GM18909 (cell line): ENCODE measurements at regions not wholly inside any gene's neighbourhood (a gene's known extent, or its start where the extent isn't known, plus 50 kb on each side); places are given as distances from the start of the nearest gene placed in this dataset.

Experiments
- ATAC-seq: cut with Tn5 transposase; IDR thresholded peaks from one replicate; pipeline ENCODE4 v1.9.1; 2021; ENCODE audit warnings: mild to moderate bottlenecking; ENCODE audit not compliant: unreplicated experiment, poor library complexity

DNA sequence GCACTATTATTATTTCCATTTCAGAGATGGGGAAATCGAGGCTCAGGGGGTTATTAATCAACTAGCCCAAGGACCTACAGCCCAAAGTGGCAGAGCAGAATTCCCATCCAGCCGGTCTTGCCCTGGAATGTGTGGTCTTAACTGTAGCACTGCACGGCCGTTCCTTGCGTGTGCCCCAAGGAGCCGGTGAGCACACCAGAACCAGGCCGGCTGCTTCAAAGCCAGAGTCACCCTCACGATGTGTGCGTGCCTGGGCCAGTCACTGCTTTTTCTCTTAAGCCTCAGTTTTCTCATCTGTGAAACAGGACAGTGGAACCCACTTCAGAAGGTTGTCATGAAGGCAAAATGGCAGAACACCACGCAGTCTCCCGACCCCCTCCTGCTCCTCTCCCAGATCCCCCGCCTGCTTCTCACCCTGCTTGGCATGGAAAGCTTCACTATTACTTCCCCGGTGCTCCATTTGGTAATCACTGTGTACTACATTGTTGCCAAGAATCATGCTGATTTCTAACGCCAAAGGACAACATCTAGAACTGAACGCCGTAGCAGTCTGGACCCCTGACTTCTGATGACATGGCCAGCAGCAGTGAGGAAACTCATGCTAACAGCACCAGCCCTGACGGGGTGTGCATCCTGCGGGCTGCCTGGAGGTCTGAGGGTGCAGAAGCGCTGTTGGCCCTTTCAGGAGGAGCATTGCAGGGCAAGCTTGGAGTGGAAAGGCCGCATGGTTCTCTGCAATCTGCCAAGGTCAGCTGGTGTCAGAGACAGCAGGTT, 106.8 kb upstream of the B3GAT1 start:
- no peak for ATAC-seq

DNA sequence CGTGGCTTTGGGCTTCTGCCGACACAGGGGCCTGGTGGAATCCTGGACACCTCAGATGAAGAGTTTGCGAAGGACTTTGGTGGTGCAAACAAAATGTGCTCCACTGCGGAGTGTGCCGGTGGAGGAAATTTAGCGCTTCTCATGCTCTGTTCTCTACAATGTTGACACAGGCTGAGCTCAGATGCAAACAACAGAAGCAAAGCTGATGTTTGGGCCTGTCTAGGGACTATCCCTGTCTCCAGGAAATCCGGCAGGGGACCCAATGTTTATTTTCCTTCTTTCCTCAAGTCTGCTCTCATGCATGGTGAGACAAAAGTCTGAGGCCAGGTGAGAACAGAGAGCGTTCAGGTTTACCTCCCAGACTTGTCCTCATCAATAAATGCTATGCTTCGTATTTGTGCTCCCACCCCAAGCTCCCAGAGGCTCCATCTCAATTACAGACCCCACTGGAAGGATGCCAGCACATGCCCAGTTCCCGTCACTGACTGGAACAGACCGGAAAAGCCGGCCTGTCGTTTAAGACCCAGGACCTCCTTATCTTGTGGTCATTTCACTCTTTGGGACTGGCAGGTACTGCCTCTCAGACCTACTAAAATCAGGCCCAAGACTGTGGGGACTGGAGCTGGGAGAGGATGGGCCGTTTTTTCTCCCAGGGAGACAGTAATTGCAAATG, 105.7 kb upstream of the B3GAT1 start:
- ATAC-seq: no peak

GRCh38 chr11:134517115-134517514, 105.1 kb upstream of the B3GAT1 start:
- ATAC-seq: no peak

DNA sequence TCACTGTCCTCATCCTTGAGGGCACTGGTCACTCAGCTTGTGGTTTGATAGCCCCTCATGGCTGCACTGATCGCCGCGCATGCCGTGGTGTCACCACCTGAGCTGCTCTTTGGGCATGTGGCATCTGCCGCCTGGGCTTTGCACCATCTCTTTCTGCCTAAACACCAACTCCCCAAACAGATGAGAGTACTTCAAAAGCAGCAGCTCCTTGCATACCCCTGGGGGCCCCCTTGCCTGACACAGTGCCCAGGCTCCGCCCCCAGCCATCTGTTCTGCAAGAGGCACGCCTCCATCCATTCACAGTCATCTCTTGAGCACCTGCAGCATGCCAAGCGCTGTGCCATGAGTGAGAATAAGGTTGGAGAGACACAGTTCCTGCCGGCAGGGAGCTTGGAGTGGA, 104.5 kb upstream of the B3GAT1 start:
- no peak for ATAC-seq

GRCh38 chr11:134515081-134515960, 103.3 kb upstream of the B3GAT1 start:
- ATAC-seq: no peak

GRCh38 chr11:134514354-134514951, 102.4 kb upstream of the B3GAT1 start:
- no peak for ATAC-seq

DNA sequence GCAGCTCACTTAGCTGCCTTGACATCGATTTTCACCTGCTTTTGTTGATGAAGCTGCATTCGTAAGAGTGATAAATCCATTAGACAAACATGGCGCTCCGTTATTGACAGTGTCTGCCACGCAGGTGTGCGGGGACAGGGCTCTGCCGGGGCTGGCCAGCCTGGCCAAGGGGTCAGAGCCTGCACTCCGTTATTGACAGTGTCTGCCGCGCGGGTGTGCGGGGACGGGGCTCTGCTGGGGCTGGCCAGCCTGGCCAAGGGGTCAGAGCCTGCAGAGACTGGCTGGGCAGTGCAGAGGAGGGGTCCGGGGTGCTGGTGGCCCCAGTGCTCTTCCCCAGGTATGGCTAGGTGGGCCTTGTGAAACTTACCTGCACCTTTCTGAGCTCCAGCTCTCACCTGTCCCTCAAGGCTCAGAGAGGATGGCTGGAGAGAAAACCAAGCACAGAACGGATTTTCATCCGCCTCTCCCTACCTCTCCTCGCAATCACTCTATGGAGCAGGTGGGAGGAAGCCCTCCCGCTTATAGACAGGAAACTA, 101.6 kb upstream of the B3GAT1 start:
- ATAC-seq: no peak

DNA sequence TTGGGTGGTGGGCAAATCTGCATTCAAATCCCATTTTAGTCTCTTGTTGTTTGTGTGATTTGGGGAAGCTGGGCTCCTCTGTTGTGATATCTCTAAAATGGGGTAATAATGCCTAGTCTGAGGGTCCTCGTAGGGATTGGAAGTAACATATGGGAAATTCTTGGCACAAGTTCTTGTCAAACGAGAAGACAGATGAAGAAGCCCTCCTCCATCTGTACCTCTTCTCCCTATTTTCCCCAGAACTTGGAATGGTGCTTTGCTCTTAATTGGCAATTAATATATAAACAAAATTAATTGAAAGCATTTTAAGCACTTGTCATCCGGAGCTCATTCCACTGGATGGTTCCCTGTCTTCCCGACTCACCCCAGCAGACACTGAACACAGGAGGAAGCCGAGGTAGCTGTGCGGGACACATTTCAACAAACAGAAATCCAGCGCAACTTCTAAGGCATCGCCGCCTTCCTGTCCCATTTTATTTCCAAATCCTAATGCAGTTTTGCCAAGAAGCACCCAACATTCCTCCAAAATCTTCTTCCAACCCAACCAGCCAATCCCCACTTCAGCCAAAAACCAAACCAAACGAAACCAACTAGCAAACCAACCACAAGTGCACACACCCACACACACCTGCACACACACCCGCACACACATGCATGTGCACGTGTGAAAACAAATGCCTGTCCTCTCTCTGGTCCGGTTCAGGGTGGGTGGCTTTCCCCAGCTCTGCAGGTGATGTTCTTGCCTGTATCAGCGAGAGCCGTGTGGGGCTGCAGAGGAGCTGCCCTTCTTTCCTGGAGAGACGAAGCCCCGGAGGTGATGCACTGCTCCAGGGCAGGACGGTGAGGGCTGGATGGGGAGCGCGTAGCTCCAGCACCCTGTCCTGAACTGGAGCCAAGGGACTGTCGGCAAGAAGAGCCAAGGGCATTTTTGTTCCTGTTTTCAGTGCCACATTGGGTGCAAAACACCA, 100.8 kb upstream of the B3GAT1 start:
- no peak for ATAC-seq

DNA sequence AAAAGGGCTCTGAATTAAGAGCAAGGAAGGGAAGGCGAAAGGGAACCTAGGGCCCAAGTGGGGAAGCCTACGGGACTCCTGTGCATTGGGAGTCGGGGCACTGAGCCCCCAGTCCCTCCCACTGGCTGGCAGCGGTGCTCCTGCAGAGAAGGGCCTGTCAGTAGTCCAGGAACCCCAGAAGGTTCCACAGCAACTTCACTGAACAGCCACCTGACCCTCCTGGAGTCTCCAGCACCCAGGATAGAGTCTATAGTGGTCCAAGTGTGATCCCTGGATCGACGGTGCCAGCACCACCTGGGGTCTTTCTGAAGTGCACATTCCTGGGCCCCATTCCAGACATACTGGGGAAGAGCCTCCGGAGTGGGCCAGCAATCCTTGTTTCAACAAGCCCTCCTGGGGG, 100.0 kb upstream of the B3GAT1 start:
- ATAC-seq: no peak

DNA sequence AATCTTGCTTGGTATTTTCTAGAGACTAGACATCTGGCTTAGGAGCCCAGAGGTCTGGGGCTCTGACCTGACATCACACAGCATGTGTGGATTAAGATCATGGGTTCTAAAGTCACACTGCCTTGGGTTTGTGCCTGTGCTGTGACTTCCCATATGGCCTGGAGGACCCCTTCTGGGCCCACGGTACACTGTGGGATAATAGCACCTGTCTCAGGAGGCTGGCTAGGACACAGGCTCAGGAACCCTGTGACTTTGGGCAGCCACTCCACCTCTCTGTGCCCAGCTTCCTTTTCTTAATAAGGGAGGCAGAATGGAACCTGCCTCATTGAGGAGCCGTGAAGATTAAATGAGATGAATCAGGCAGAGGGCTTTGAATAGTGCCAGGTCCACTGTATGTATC, 99.2 kb upstream of the B3GAT1 start:
- no peak for ATAC-seq

DNA sequence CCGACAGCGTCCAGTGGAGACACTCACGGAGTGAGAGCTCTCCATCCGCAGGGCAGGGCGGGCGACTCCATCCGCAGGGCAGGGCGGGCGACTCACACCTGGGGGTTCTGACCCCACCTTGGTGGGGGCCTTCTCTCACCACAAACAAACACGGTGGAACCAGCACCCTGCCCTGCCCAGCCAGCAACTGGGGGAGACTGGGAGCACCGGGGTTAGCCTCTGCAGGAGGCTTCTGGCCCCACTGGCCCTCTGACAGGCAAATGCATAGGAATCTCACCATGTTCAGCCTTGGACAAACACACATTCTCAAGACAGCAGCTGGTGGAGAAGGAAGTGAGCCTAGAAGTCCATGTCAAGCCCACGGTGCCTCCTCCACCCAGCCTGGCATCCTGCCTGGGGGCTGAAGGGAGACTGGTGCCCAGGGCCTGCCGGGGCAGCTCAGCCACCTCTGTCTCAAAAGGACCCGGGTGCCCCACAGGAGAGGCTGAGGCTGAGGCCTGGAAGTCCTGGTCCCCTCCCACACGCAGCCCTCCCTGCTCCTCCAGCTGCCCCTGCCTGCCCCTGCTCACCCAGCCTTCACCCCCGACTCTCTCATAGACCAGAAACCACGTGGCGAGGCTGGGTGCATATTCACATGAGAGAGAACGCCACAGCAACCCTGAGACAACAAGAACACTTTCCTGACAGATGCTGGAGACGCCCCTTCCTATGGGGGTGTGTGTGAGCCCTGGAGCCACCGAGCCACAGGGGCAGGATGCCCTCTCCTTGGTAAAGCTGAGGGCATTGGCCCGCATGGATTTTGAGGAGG, 98.4 kb upstream of the B3GAT1 start:
- ATAC-seq: no peak

DNA sequence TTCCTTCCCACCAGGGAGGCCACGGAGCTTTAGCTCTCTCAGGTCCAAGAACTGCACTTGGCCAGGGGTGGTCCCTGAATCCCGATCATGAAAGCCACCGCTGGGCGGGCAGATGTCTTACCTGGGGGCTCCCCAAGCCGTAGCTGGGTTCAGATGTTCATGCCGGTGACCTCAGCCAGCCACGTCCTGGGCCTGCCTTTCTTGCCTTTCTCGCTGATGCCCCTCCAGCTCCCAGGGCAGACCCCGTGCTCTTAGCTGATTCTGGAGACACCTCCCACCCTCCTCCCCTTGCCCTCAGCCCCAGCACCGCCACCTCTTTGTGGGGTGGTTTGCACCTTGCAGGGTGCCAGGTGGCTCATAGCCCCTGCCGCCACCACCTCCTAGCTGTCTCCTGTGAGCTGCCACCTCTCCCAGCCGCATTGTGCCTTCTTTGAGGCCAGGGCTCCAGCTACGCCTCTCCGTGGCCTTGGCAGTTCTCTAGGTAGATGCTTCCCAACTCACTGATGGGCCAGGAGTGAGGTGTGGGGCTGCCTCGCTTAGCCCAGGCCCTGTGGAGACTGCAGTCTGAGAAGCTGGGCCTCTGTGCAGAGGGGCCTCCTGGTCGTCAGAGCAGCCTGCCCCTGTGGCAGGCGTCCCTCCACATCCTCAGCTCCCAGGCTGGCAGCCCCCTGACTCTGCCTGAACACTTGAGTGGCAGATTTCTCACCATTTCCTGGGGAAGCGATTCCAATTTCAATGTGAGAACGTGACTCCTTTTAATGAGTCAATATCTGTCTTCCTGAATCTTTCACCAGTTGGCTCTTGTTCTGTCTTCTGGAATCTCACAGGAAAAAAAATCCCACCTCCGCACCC, 97.6 kb upstream of the B3GAT1 start:
- no peak for ATAC-seq

DNA sequence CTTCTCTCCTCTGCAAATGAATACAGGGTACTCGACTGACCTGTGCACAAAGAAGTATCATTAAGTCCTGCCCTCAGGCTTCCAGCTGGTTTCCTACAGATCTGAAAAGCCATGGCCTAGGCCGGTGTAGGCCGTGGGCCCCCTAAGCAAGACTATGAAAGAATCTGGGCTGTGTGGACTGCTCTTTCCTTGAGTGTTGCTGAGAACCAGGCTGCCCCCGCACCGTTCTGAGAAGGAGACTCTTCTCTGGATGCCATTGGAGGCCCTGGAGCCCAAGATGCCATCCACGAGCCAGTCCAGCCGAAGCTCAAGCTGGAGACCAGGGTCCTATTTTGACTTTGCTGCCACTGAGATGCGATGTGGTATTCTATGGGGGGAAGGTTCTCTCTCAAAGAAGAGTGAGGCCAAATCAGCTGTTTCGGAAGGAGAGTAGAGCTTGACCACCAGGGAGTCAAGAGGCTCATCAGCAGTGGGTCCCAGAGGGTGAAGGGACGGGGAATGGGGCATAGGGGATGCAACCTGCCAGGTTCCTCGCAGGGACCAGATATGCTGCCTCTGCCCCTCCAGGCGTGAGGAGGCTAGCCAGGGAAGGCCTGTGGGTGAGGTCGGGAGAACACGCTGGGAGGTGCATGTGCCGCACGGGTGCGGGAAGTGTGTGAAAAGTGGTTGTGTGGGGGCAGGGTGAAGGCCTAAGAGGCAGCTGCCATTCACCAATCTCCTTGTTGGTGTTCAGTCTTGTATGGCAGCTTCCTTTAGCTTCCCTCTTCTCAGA, 96.4 kb upstream of the B3GAT1 start:
- no peak for ATAC-seq

DNA sequence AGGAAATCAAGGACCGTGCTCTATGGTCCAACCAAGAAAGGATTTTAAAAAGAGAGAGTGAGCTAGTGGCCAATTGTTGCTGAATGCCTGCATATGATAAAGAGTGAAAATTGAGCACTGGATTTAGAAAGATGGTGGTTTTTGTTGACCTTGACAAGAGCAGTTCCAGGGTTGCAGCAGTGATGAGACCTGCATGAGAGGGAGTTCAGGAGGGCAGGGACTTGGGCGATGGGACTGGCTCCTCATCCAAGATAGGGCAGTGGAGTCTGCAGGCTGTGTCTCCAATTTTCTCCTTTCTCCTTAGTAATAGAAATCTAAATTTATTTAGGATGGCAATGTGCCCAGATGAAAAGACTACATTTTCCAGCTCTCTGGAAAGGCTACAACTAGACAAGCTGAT, 94.0 kb upstream of the B3GAT1 start:
- ATAC-seq: no peak

DNA sequence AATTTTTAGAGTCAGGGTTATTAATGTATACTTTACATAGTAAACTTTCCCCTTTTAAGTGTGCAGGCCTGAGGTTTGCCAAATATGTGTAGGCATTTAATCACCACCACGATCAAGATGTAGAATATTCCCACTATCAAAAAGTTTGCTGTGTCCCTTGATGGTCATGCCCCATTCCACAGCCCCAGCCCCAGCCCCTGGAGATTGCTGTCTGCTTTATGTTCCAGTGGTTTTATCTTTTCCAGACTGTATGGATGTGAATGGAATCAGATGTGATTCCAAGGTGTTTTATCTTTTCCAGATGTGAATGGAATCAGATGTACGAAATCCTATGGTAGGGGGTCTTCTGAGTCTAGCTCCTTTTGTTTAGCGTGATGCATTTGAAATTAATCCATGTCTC, 93.1 kb upstream of the B3GAT1 start:
- ATAC-seq: no peak

DNA sequence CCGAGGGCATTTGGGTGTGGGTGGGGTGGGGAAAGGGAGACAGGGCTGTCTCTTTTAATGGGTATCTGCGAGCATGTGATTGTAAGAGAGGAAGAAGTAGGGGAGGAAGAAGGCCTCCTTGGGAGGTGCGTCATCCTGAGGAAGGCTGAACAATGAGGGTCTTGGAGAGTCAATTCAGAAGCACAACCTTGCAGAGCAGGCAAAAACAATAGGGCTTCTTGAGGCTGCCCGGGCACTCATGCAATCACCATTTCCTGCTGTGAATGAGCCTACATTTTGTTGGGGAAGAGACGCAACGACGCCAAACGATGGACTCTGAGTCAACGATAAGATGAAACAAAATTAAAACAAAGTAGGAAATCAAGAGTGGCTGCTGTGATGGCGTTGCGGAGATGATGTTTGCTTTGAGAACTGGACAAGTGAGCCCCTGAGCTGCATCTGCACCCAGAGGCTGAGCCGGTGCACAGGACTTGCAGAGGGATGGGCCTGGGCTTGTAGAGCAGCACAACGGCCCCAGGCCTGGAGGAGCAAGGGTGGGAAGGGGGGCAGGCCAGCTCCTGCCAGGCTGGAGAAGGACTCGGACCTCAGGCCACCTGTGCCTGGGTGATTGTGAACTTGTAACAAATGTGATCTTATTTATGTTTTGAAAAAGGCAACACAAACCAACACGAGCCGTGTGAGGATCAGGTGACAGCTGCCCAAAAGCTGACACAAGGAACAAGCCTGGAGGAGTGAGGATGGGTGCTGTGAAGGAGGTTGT, 92.3 kb upstream of the B3GAT1 start:
- no peak for ATAC-seq
